ENCODE measurements at regions not wholly inside any gene's neighbourhood (a gene's known extent, or its start where the extent isn't known, plus 50 kb on each side); places are given as distances from the start of the nearest gene placed in this dataset.

GRCh38 chr11:112727341-112727841, 233.8 kb upstream of the NCAM1 start:
- no peak for DNase-seq

GRCh38 chr11:112728288-112728687, 232.9 kb upstream of the NCAM1 start:
- DNase-seq = no peak

GRCh38 chr11:112728716-112729115, 232.5 kb upstream of the NCAM1 start:
- no peak for DNase-seq

GRCh38 chr11:112730591-112730990, 230.6 kb upstream of the NCAM1 start:
- no peak for DNase-seq

- DNase-seq = no peak
Measured at GRCh38 chr11:112731538-112731937, 229.7 kb upstream of the NCAM1 start.

- no peak for DNase-seq
Measured at GRCh38 chr11:112732031-112732430, 229.2 kb upstream of the NCAM1 start.

GRCh38 chr11:112734207-112734606, 227.0 kb upstream of the NCAM1 start:
- DNase-seq = no peak

- no peak for DNase-seq
Measured at GRCh38 chr11:112735470-112735869, 225.8 kb upstream of the NCAM1 start.

GRCh38 chr11:112744041-112744440, 217.2 kb upstream of the NCAM1 start:
- DNase-seq = no peak

GRCh38 chr11:112745973-112746372, 215.2 kb upstream of the NCAM1 start:
- no peak for DNase-seq

GRCh38 chr11:112748252-112748651, 213.0 kb upstream of the NCAM1 start:
- no peak for DNase-seq

- DNase-seq = peak; percentile 85
Measured at GRCh38 chr11:112748713-112749543, 212.3 kb upstream of the NCAM1 start.

GRCh38 chr11:112751329-112751728, 209.9 kb upstream of the NCAM1 start:
- DNase-seq = no peak

GRCh38 chr11:112751772-112752171, 209.4 kb upstream of the NCAM1 start:
- DNase-seq = no peak

GRCh38 chr11:112752563-112752962, 208.7 kb upstream of the NCAM1 start:
- no peak for DNase-seq

- DNase-seq = no peak
Measured at GRCh38 chr11:112753706-112754105, 207.5 kb upstream of the NCAM1 start.

GRCh38 chr11:112759418-112759817, 201.8 kb upstream of the NCAM1 start:
- no peak for DNase-seq

- DNase-seq = no peak
Measured at GRCh38 chr11:112760396-112761059, 200.7 kb upstream of the NCAM1 start.

GRCh38 chr11:112761911-112762706, 199.1 kb upstream of the NCAM1 start:
- DNase-seq = no peak

GRCh38 chr11:112762707-112763090, 198.5 kb upstream of the NCAM1 start:
- no peak for DNase-seq

GRCh38 chr11:112765337-112765736, 195.9 kb upstream of the NCAM1 start:
- no peak for DNase-seq

GRCh38 chr11:112769170-112769569, 192.1 kb upstream of the NCAM1 start:
- DNase-seq = no peak

- DNase-seq = no peak
Measured at GRCh38 chr11:112769584-112769983, 191.6 kb upstream of the NCAM1 start.

All from NCI-H2171 treated with DMSO at 0.1 percent for 48 hours (cell line).